ENCODE measurements at regions not wholly inside any gene's neighbourhood (a gene's known extent, or its start where the extent isn't known, plus 50 kb on each side); places are given as distances from the start of the nearest gene placed in this dataset.

- peak; percentile 70 for DNase-seq
These were observed 74.6 kb downstream of the FOXD1 start for GRCh38 chr5:73373814-73374510.

- peak; percentile 98 for DNase-seq
These were observed 77.7 kb downstream of the FOXD1 start for GRCh38 chr5:73370640-73371583.

GRCh38 chr5:73370095-73370494 is 78.5 kb downstream of the FOXD1 start:
- DNase-seq = no peak

- no peak for DNase-seq
These were observed 79.3 kb downstream of the FOXD1 start for GRCh38 chr5:73369278-73369677.

- no peak for DNase-seq
These were observed 80.9 kb downstream of the FOXD1 start for GRCh38 chr5:73367650-73368049.

- DNase-seq = no peak
These were observed 82.4 kb downstream of the FOXD1 start for GRCh38 chr5:73365990-73366667.

GRCh38 chr5:73365301-73365853 is 83.2 kb downstream of the FOXD1 start:
- no peak for DNase-seq

- DNase-seq = peak; percentile 92
These were observed 84.5 kb downstream of the FOXD1 start for GRCh38 chr5:73363911-73364730.

GRCh38 chr5:73359395-73359794 is 89.2 kb downstream of the FOXD1 start:
- DNase-seq = no peak

GRCh38 chr5:73358366-73358765 is 90.2 kb downstream of the FOXD1 start:
- DNase-seq = no peak

- DNase-seq = no peak
These were observed 91.0 kb downstream of the FOXD1 start for GRCh38 chr5:73357576-73357975.

GRCh38 chr5:73355108-73355507 is 93.5 kb downstream of the FOXD1 start:
- DNase-seq = no peak

- no peak for DNase-seq
These were observed 94.2 kb downstream of the FOXD1 start for GRCh38 chr5:73354406-73354805.

GRCh38 chr5:73352649-73353230 is 95.8 kb downstream of the FOXD1 start:
- no peak for DNase-seq

GRCh38 chr5:73352243-73352642 is 96.3 kb downstream of the FOXD1 start:
- no peak for DNase-seq

GRCh38 chr5:73351593-73351992 is 97.0 kb downstream of the FOXD1 start:
- no peak for DNase-seq

- no peak for DNase-seq
These were observed 101.6 kb downstream of the FOXD1 start for GRCh38 chr5:73346878-73347408.

GRCh38 chr5:73344835-73345234 is 103.7 kb downstream of the FOXD1 start:
- DNase-seq = no peak

GRCh38 chr5:73339711-73340110 is 108.9 kb downstream of the FOXD1 start:
- no peak for DNase-seq

- no peak for DNase-seq
These were observed 109.5 kb downstream of the FOXD1 start for GRCh38 chr5:73339051-73339575.
